ENCODE measurements at regions not wholly inside any gene's neighbourhood (a gene's known extent, or its start where the extent isn't known, plus 50 kb on each side); places are given as distances from the start of the nearest gene placed in this dataset.

DNA sequence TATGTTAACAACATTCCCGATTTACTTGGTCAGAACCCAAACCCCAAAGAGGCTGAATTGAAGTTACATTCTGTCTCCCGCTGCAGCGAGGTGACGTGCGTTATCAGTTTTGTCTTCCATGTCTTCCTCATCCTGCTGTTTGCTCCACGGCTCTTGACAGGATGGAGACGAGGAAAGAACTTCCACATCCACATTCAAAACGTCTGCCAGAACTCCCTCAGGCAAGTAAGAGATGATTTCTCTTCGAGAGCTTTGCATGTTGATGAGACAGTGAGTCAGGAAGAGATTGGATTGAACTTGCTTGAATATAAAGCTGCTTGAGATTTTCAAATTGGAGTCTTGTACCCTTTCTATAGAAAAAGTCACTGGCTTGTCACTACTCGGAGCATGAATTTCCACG, 242.6 kb downstream of the AUH start:
- H3K4me3 ChIP-seq (ENCODE audit: low read length) = peak overlapping the region; percentile 34; the same call in 1 of the 2 replicates
- TF ChIP-seq EZH2 (IDR thresholded peaks at IDR 0.05; ENCODE audit: low read length, unreplicated experiment) (no peak), EZH2phosphoT487 (IDR thresholded peaks at IDR 0.05; ENCODE audit: borderline replicate concordance, low read length) (no peak)
- TF ChIP-seq, protein P1, sequence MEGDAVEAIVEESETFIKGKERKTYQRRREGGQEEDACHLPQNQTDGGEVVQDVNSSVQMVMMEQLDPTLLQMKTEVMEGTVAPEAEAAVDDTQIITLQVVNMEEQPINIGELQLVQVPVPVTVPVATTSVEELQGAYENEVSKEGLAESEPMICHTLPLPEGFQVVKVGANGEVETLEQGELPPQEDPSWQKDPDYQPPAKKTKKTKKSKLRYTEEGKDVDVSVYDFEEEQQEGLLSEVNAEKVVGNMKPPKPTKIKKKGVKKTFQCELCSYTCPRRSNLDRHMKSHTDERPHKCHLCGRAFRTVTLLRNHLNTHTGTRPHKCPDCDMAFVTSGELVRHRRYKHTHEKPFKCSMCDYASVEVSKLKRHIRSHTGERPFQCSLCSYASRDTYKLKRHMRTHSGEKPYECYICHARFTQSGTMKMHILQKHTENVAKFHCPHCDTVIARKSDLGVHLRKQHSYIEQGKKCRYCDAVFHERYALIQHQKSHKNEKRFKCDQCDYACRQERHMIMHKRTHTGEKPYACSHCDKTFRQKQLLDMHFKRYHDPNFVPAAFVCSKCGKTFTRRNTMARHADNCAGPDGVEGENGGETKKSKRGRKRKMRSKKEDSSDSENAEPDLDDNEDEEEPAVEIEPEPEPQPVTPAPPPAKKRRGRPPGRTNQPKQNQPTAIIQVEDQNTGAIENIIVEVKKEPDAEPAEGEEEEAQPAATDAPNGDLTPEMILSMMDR (conservative IDR thresholded peaks at IDR 0.05; ENCODE audit: low read depth, low read length) = no peak
- H3K27ac ChIP-seq (ENCODE audit: low read length) = peak overlapping the region; percentile 84
- H3K9me3 ChIP-seq (ENCODE audit: low read length) = no peaks in the 10 kb centered on the region
- ChIA-PET POLR2A (ENCODE audit: unreplicated experiment) (no interaction called here), CTCF (no interaction called here)
- ATAC-seq = peak; percentile 66
- peaks cover 23% of the 10 kb centered on the region for H3K4me1 ChIP-seq (ENCODE audit: insufficient read depth, low read length)
- H3K4me2 ChIP-seq (ENCODE audit: low read length) = peak overlapping the region; percentile 79
- peak overlapping the region; percentile 37 for H3K9ac ChIP-seq (ENCODE audit: low read length)
- H2AFZ ChIP-seq (ENCODE audit: low read length) = peak overlapping the region; percentile 48
- H3F3A ChIP-seq (ENCODE audit: low read length, unreplicated experiment) = no peaks in the 10 kb centered on the region
- H3K36me3 ChIP-seq (ENCODE audit: low read depth, low read length) = no peaks in the 10 kb centered on the region
- peak; percentile 67 for DNase-seq
- no peaks in the 10 kb centered on the region for H3K27me3 ChIP-seq (ENCODE audit: low read length)
- H4K20me1 ChIP-seq (ENCODE audit: low read length) = no peaks in the 10 kb centered on the region
- H3K79me2 ChIP-seq (ENCODE audit: low read length) = no peaks in the 10 kb centered on the region
- no TSS peak for BruUV-seq (replicated peaks)
- no peaks in the 10 kb centered on the region for H3K9me2 ChIP-seq (replicated peaks; ENCODE audit: low read length)
- intact Hi-C loops (cut with micrococcal nuclease) = loop anchor here (5.0 kb wide), 1 partner anchor 43 kb away; no protein-coding TSS in a partner anchor

DNA sequence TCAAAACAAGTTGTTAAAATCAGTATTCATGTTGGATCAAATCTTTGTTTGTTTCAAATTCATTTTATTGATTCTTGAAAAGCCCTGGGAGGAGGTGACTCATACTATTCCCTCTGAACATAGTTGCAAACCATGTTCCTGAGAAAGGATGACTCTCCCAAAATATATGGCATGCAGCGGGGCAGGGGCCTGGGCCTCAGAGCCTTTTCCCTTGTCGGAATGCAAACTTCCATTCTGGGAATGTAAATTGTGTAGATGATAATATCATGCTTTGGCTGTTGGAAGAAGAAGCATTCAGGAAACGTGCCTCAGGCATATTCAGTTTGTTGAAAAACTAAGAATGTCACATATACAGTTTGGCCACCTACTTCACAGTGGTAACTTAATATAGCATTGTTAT, 242.0 kb downstream of the AUH start:
- no peaks in the 10 kb centered on the region for H3K36me3 ChIP-seq (ENCODE audit: low read depth, low read length)
- ChIA-PET CTCF (no interaction called here), POLR2A (ENCODE audit: unreplicated experiment) (no interaction called here)
- H3K9me2 ChIP-seq (replicated peaks; ENCODE audit: low read length) = no peaks in the 10 kb centered on the region
- H3K4me2 ChIP-seq (ENCODE audit: low read length) = peak overlapping the region; percentile 79
- H2AFZ ChIP-seq (ENCODE audit: low read length) = no peak overlapping the region
- H4K20me1 ChIP-seq (ENCODE audit: low read length) = no peaks in the 10 kb centered on the region
- TF ChIP-seq, protein P1 (conservative IDR thresholded peaks at IDR 0.05; ENCODE audit: low read depth, low read length) = no peak
- TF ChIP-seq EZH2 (IDR thresholded peaks at IDR 0.05; ENCODE audit: low read length, unreplicated experiment) = no peak
- no peak for TF ChIP-seq EZH2phosphoT487 (IDR thresholded peaks at IDR 0.05; ENCODE audit: borderline replicate concordance, low read length)
- BruUV-seq (replicated peaks) = no TSS peak
- intact Hi-C loops (cut with micrococcal nuclease) = loop anchor here (5.0 kb wide), 1 partner anchor 43 kb away; no protein-coding TSS in a partner anchor
- no peaks in the 10 kb centered on the region for H3K27me3 ChIP-seq (ENCODE audit: low read length)
- no peaks in the 10 kb centered on the region for H3F3A ChIP-seq (ENCODE audit: low read length, unreplicated experiment)
- H3K9ac ChIP-seq (ENCODE audit: low read length) = peak overlapping the region; percentile 37
- DNase-seq (peak; percentile 76), ATAC-seq (peak; percentile 93)
- H3K9me3 ChIP-seq (ENCODE audit: low read length) = no peaks in the 10 kb centered on the region
- H3K79me2 ChIP-seq (ENCODE audit: low read length) = no peaks in the 10 kb centered on the region
- H3K27ac ChIP-seq (ENCODE audit: low read length) = peak overlapping the region; percentile 84
- peak overlapping the region; percentile 34; the same call in 1 of the 2 replicates for H3K4me3 ChIP-seq (ENCODE audit: low read length)
- H3K4me1 ChIP-seq (ENCODE audit: insufficient read depth, low read length) = peaks cover 23% of the 10 kb centered on the region

DNA sequence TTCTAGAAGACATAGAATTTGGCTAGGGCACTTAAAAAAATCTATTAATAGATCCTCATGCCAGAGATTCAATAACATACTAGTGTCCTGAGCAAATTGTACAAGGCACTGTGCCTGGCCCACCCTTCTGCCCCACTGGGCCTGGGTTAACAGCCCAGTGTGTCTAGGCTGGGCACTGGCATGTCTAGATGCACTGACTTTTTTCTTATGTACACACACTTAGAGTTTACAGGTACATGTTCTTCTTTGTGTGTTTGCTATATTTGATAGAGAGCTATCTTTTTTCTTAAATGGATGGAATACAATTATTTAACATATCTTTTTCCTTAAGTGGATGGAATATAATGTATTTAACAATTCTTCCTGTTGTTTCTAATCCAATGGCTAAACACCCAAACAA, 241.5 kb downstream of the AUH start:
- H4K20me1 ChIP-seq (ENCODE audit: low read length) = no peaks in the 10 kb centered on the region
- H3F3A ChIP-seq (ENCODE audit: low read length, unreplicated experiment) = no peaks in the 10 kb centered on the region
- no peak for DNase-seq
- ChIA-PET CTCF (no interaction called here), POLR2A (ENCODE audit: unreplicated experiment) (no interaction called here)
- no peak for TF ChIP-seq EZH2 (IDR thresholded peaks at IDR 0.05; ENCODE audit: low read length, unreplicated experiment)
- TF ChIP-seq, protein P1 (conservative IDR thresholded peaks at IDR 0.05; ENCODE audit: low read depth, low read length) = no peak
- no peak for TF ChIP-seq EZH2phosphoT487 (IDR thresholded peaks at IDR 0.05; ENCODE audit: borderline replicate concordance, low read length)
- H3K9ac ChIP-seq (ENCODE audit: low read length) = peak overlapping the region; percentile 28
- H3K27ac ChIP-seq (ENCODE audit: low read length) = peak overlapping the region; percentile 84
- no peak overlapping the region for H3K4me3 ChIP-seq (ENCODE audit: low read length)
- no TSS peak for BruUV-seq (replicated peaks)
- no peaks in the 10 kb centered on the region for H3K27me3 ChIP-seq (ENCODE audit: low read length)
- H3K9me2 ChIP-seq (replicated peaks; ENCODE audit: low read length) = no peaks in the 10 kb centered on the region
- H2AFZ ChIP-seq (ENCODE audit: low read length) = no peak overlapping the region
- H3K79me2 ChIP-seq (ENCODE audit: low read length) = no peaks in the 10 kb centered on the region
- peaks cover 23% of the 10 kb centered on the region for H3K4me1 ChIP-seq (ENCODE audit: insufficient read depth, low read length)
- intact Hi-C loops (cut with micrococcal nuclease) = no loop called here
- no peak for ATAC-seq
- H3K36me3 ChIP-seq (ENCODE audit: low read depth, low read length) = no peaks in the 10 kb centered on the region
- H3K9me3 ChIP-seq (ENCODE audit: low read length) = no peaks in the 10 kb centered on the region
- H3K4me2 ChIP-seq (ENCODE audit: low read length) = peak overlapping the region; percentile 79

Data from PC-3 (cell line).